ENCODE measurements at regions not wholly inside any gene's neighbourhood (a gene's known extent, or its start where the extent isn't known, plus 50 kb on each side); places are given as distances from the start of the nearest gene placed in this dataset.
A peak's percentile ranks its signal among the peaks of the same experiment; 100 is the strongest.

GRCh38 chr13:27673911-27674310, 52.2 kb downstream of the POLR1D start:
- no peak overlapping the region for H3K27ac ChIP-seq
- no peak for DNase-seq (ENCODE audit: low read depth, low spot score)

- peak overlapping the region; percentile 58 for H3K27ac ChIP-seq
- DNase-seq (ENCODE audit: low read depth, low spot score) = peak; percentile 44
These were observed 56.8 kb downstream of the POLR1D start for GRCh38 chr13:27678306-27679040.

- H3K27ac ChIP-seq = peak overlapping the region; percentile 58
- peak; percentile 26 for DNase-seq (ENCODE audit: low read depth, low spot score)
These were observed 57.7 kb downstream of the POLR1D start for GRCh38 chr13:27679396-27679795.

- DNase-seq (ENCODE audit: low read depth, low spot score) = no peak
- H3K27ac ChIP-seq = no peak overlapping the region
These were observed 58.2 kb downstream of the POLR1D start for GRCh38 chr13:27679896-27680295.

DNA sequence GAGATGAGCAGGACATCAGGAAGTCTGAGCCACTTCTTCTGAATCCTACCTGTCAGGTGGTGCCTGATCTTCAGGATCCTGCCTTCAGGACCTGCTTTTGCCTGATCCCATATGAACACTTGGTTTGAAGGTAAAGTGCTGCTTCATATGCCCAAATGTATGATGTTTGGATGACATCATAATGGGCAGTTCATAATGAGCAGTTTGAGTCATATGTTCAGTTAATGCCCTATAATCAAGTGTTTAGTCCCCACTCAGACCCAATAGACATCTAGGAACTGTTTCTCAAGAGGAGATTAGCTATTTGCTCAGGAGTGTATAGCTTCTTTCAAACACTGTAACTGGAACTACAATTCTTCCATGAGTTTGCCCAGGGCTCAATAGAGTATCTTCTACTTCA, 58.8 kb downstream of the POLR1D start:
- no peak for DNase-seq (ENCODE audit: low read depth, low spot score)
- no peak overlapping the region for H3K27ac ChIP-seq

- H3K27ac ChIP-seq = no peak overlapping the region
- no peak for DNase-seq (ENCODE audit: low read depth, low spot score)
These were observed 69.5 kb downstream of the POLR1D start for GRCh38 chr13:27691207-27691606.

- DNase-seq (ENCODE audit: low read depth, low spot score) = no peak
- H3K27ac ChIP-seq = no peak overlapping the region
These were observed 75.0 kb downstream of the POLR1D start for GRCh38 chr13:27696731-27697130.

DNA sequence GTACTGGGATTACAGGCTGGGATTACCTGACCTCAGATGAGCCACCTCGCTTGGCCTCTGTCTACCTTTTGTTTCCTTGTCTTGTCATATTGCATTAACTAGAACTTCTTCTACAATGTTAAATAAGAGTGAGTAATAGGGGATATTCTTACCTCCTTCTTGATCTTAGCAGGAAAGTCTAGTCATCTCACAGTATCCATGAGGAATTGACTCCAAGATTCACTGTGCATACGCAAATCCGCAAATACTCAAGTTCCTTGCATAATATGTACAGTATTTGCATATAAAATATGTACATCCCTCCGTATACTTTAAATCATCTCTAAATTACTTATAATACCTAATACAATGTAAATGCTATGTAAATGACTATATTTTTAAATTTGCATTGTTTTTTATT, 78.3 kb downstream of the POLR1D start:
- DNase-seq (ENCODE audit: low read depth, low spot score) = no peak
- H3K27ac ChIP-seq = no peak overlapping the region

- H3K27ac ChIP-seq = no peak overlapping the region
- DNase-seq (ENCODE audit: low read depth, low spot score) = no peak
These were observed 83.0 kb downstream of the POLR1D start for GRCh38 chr13:27704681-27705080.

DNA sequence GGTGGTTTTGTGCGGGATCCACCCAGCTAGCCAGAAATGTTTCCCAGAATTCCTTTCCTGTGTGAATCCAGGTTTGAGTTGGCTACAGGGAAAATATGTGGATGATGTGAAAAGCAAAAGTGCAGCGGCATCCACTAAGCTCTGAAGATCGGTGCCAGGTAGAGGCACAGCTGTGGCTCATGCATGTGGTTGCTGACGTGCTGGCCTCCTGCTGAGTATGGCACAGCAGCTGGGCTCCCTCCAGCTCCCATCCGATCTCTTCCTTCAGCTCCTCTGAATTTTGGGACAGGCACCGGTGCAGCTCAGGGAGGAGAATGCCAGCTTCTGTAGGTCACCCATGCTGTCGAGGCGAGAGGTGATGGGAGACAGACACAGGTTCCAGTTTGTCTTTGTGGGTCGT, 84.0 kb upstream of the GSX1 start:
- DNase-seq (ENCODE audit: low read depth, low spot score) = no peak
- H3K27ac ChIP-seq = no peak overlapping the region

- no peak overlapping the region for H3K27ac ChIP-seq
- DNase-seq (ENCODE audit: low read depth, low spot score) = no peak
These were observed 82.5 kb upstream of the GSX1 start for GRCh38 chr13:27709779-27710178.

- no peak for DNase-seq (ENCODE audit: low read depth, low spot score)
- no peak overlapping the region for H3K27ac ChIP-seq
These were observed 79.9 kb upstream of the GSX1 start for GRCh38 chr13:27712421-27712820.

DNA sequence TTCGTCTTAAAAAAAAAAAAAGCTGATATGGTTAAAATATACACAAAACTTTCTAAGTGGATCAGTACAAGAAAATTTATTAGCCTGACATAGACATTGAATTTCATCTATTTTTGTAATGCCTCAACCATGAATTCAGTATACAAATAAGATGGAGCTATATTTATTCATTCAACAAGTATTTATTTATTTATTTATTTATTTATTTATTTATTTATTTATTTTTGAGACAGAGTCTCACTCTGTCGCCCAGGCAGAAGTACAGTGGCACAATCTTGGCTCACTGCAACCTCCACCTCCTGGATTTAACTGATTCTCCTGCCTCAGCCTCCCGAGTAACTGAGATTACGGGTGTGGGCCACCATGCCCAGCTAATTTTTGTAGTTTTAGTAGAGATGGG, 78.5 kb upstream of the GSX1 start:
- no peak for DNase-seq (ENCODE audit: low read depth, low spot score)
- H3K27ac ChIP-seq = no peak overlapping the region

DNA sequence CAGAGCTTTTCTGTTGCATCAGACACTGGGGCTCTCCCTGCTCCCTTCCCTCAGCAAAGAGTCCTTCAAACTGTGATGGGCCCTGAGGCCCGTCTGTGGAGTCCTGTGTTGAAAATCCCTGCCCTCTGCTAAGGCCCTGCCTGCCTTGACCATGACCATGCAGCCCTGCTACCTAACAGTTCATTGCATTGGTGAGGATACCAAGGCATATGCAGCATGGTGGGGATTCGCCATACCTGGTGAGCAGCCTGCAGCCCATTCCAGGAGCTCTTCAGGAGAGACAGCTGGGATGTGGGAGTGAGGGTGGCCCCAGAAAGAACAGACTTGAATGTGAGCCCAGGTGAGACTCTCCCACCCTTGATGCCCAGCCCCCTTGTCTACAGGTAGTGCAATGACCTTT, 70.6 kb upstream of the GSX1 start:
- no peak overlapping the region for H3K27ac ChIP-seq
- no peak for DNase-seq (ENCODE audit: low read depth, low spot score)

DNA sequence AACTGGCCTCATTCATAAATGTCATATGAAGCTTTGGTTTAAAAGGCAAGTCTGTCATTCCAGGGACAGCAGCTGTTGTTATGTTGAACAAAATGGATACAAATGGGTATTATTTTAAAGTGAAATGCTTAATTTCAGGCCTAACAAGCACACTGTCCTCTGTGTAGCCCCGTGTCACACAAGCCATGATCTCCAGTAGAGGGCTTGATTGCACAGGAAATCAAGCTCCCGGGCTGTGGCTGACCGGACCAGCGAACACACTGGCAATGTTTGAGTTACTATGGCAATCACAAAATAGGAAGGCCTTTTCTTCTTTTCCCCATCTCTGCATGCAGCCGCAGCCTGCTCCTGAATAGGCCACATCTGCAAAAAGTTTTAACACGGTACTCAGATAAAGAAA, 64.0 kb upstream of the GSX1 start:
- no peak overlapping the region for H3K27ac ChIP-seq
- no peak for DNase-seq (ENCODE audit: low read depth, low spot score)

DNA sequence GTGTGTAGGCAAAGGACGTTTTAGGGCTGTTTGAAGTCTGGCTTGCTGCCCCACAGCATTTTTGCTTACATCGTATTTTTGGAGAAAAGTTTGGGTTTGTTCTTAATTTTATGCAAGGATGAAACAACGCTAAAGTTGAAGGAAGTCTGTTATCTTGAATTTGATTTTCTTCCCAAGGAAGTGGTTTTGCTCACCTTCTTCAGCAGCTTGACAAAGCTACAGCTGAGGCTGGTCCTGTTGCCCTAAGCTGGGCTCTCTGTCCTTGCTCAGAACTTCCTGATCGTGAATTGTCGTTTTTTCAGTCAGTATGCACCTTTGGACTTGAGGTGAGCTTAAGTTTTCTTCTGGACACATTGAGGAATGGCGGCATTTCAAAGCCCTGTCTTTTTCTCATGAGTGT, 62.1 kb upstream of the GSX1 start:
- DNase-seq (ENCODE audit: low read depth, low spot score) = no peak
- no peak overlapping the region for H3K27ac ChIP-seq

Measured in epithelial cell of prostate (primary cell).